ENCODE measurements at regions not wholly inside any gene's neighbourhood (a gene's known extent, or its start where the extent isn't known, plus 50 kb on each side); places are given as distances from the start of the nearest gene placed in this dataset.
"Not testable (repeated sequence)": the region's sequence is repeated elsewhere in the genome, so short reads cannot be mapped to it uniquely, and the experiment has no call there.

DNA sequence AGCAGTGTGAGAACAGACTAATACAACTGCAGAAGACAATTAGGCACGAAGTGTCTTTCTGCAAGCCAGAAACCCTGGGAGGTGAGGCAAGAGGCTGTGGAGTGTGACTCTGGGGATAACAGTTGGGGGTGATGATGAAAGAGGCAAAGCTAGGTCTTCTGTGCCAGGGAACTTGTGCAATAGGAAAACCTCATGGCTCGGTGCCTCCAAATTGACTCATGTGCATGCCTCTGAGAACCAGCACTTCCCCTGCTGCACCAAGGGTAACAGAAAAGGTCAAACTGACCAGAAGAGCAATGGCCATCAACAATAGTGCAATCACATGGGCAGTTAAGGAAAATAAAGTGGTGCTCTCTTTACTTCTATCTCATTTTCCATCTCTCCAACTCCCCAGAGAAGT lies 136.4 kb downstream of the SCG2 start:
- Mint-ChIP-seq H3K36me3 (no peaks in the 10 kb centered on the region), H3K4me3 (no peak overlapping the region), H3K9me3 (peaks cover under 1% of the 10 kb centered on the region), H3K27ac (no peak overlapping the region), H3K27me3 (no peaks in the 10 kb centered on the region), H3K4me1 (no peaks in the 10 kb centered on the region)

- no peak overlapping the region for H3K27ac Mint-ChIP-seq
- no peaks in the 10 kb centered on the region for H3K9me3 Mint-ChIP-seq
- H3K4me1 Mint-ChIP-seq = no peaks in the 10 kb centered on the region
- no peaks in the 10 kb centered on the region for H3K36me3 Mint-ChIP-seq
- no peak overlapping the region for H3K4me3 Mint-ChIP-seq
- no peaks in the 10 kb centered on the region for H3K27me3 Mint-ChIP-seq
Observed at GRCh38 chr2:223467196-223467595, 135.0 kb downstream of the SCG2 start.

GRCh38 chr2:223469270-223470046 lies 132.7 kb downstream of the SCG2 start:
- no peaks in the 10 kb centered on the region for H3K9me3 Mint-ChIP-seq
- H3K27me3 Mint-ChIP-seq = no peaks in the 10 kb centered on the region
- H3K27ac Mint-ChIP-seq = no peak overlapping the region
- no peaks in the 10 kb centered on the region for H3K36me3 Mint-ChIP-seq
- H3K4me3 Mint-ChIP-seq = no peak overlapping the region
- H3K4me1 Mint-ChIP-seq = no peaks in the 10 kb centered on the region

- Mint-ChIP-seq H3K4me3 (no peak overlapping the region), H3K27ac (no peak overlapping the region), H3K36me3 (no peaks in the 10 kb centered on the region), H3K4me1 (no peaks in the 10 kb centered on the region), H3K27me3 (no peaks in the 10 kb centered on the region), H3K9me3 (no peaks in the 10 kb centered on the region)
Observed at GRCh38 chr2:223470602-223471001, 131.6 kb downstream of the SCG2 start.

DNA sequence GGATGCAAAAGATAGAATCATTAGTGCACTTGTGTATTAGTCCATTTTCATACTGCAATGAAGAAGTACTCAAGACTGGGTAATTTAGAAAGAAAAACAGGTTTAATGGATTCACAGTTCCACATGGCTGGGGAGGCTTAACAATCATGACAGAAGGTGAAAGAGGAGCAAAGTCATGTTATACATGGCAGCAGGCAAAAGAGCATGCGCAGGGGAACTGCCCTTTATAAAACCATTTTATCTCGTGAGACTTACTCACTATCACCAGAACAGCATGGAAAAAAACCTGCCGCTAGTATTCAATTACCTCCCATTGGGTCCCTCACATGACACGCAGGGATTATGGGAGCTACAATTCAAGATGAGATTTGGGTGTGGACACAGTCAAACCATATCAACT lies 129.4 kb downstream of the SCG2 start:
- H3K9me3 Mint-ChIP-seq = no peaks in the 10 kb centered on the region
- no peak overlapping the region for H3K4me3 Mint-ChIP-seq
- H3K4me1 Mint-ChIP-seq = no peaks in the 10 kb centered on the region
- no peak overlapping the region for H3K27ac Mint-ChIP-seq
- H3K27me3 Mint-ChIP-seq = no peaks in the 10 kb centered on the region
- no peaks in the 10 kb centered on the region for H3K36me3 Mint-ChIP-seq

GRCh38 chr2:223474893-223475292 lies 127.3 kb downstream of the SCG2 start:
- Mint-ChIP-seq H3K36me3 (no peaks in the 10 kb centered on the region), H3K27me3 (no peaks in the 10 kb centered on the region), H3K9me3 (no peaks in the 10 kb centered on the region), H3K4me1 (no peaks in the 10 kb centered on the region), H3K4me3 (no peak overlapping the region), H3K27ac (no peak overlapping the region)

- Mint-ChIP-seq H3K27ac (no peak overlapping the region), H3K27me3 (no peaks in the 10 kb centered on the region), H3K9me3 (no peaks in the 10 kb centered on the region), H3K36me3 (no peaks in the 10 kb centered on the region), H3K4me1 (no peaks in the 10 kb centered on the region), H3K4me3 (no peak overlapping the region)
Observed at GRCh38 chr2:223475901-223476300, 126.3 kb downstream of the SCG2 start.

DNA sequence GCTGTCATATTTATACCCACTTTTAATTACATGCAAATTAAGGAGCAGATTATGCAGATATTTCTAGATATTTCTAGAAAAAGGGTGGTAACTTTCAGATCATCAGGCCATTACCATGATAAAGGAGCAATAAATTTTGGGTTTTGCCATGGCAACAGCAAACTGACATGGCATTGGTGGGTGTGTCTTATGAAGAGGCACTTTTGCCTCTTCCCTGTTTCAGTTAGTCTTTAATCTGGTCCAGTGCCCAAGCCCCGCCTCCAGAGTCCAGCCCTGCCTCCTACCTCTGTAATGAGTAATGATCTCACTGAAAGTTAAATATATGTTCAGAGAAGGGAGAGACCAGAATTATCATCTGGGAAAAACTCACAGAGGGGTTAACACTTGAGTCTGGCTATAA lies 124.8 kb downstream of the SCG2 start:
- Mint-ChIP-seq H3K27me3 (no peaks in the 10 kb centered on the region), H3K4me1 (no peaks in the 10 kb centered on the region), H3K4me3 (no peak overlapping the region), H3K9me3 (no peaks in the 10 kb centered on the region), H3K36me3 (no peaks in the 10 kb centered on the region), H3K27ac (no peak overlapping the region)

DNA sequence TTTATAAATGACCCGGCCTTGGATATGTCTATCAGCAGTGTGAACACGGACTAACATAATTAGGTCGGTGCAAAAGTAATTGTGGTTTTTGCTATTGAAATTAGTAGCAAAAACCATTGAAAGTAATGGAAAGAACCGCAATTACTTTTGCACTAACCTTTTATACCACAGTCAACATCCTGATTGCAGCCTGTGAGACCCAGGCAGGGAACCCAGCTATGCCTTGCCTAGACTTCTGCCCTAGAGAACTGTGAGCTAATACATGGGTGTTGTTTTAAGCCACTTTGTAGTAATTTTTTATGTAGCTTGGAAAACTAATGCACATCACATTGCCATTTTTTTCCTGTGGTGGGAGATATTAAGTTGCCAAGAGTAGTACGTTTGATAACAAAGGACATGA lies 120.7 kb downstream of the SCG2 start:
- no peaks in the 10 kb centered on the region for H3K27me3 Mint-ChIP-seq
- no peaks in the 10 kb centered on the region for H3K36me3 Mint-ChIP-seq
- no peak overlapping the region for H3K27ac Mint-ChIP-seq
- no peaks in the 10 kb centered on the region for H3K9me3 Mint-ChIP-seq
- H3K4me1 Mint-ChIP-seq = no peaks in the 10 kb centered on the region
- H3K4me3 Mint-ChIP-seq = no peak overlapping the region

DNA sequence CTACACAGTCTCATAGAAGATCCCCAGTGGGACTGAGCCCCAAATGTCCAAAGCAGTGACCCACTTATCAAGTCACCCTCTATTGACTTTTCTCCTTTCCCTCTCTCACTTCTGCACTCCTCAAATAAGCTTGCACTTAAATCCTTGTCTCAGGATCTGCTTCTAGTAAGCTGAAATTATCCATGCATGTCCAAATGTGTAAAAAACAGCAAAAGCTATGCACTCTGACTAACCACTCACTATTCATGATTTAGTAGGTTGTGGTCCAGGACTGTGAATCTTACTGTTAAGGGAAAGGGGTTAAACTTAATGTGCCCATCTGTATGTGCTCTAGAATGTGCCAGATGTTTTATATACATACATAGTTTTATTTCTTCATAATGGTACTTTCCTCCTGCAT lies 115.4 kb downstream of the SCG2 start:
- no peak overlapping the region for H3K4me3 Mint-ChIP-seq
- H3K36me3 Mint-ChIP-seq = no peaks in the 10 kb centered on the region

DNA sequence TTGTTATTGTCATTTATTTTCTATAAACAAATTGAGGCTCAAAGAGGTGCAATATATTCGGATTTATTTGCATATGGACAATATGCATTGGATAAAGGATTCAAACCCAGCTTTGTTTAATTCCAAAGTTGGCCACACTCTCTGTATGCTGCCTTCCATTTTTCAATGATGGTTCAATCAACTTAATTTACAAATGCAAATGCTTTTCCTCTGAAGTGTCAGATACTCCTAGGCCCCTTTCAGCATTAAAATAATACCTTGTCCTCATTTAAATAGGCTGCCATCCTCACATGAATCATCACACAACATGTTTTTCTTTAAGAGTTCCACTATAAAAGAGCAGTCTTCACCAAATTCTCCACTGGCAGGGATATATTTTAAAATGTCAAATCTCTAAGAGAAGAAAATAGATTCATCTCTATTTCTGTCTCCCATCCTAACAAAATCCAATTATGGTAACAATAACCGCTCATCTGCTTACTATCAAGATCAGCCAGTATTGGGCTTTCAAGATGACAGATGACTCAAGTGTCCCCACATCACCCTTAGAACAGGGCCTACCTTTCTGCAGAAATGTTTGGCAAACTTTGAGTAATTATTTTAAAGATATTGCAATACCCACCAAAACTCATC lies 114.8 kb downstream of the SCG2 start:
- H3K4me3 Mint-ChIP-seq = no peak overlapping the region

More for the DNA sequence above, 115.4 kb downstream of the SCG2 start:
- H3K27me3 Mint-ChIP-seq = no peaks in the 10 kb centered on the region
- H3K4me1 Mint-ChIP-seq = no peaks in the 10 kb centered on the region
- H3K9me3 Mint-ChIP-seq = no peaks in the 10 kb centered on the region
- H3K27ac Mint-ChIP-seq = no peak overlapping the region

DNA sequence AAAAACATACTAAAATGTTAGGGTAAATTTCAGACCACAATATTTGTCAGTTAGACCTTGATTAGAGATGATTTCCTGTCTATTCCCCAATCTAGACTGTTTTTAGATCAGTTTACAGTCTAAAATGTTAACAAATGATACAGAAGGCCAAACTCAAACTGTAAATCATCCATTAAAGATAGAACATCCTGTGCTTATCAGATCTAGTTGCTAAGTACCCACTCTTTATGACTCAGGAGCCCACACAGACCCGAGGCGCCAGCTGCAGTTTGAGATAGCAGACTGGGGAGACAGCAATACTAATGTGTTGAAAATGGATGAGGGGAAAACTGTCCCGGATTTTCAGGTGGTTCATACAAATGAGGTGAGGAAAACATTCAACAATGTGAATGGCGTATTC lies 113.3 kb downstream of the SCG2 start:
- H3K36me3 Mint-ChIP-seq = no peaks in the 10 kb centered on the region
- H3K27ac Mint-ChIP-seq = no peak overlapping the region
- no peaks in the 10 kb centered on the region for H3K9me3 Mint-ChIP-seq
- no peaks in the 10 kb centered on the region for H3K27me3 Mint-ChIP-seq
- no peaks in the 10 kb centered on the region for H3K4me1 Mint-ChIP-seq
- H3K4me3 Mint-ChIP-seq = no peak overlapping the region

More for the DNA sequence above, 114.8 kb downstream of the SCG2 start:
- Mint-ChIP-seq H3K36me3 (no peaks in the 10 kb centered on the region), H3K27me3 (no peaks in the 10 kb centered on the region), H3K4me1 (no peaks in the 10 kb centered on the region), H3K9me3 (no peaks in the 10 kb centered on the region), H3K27ac (no peak overlapping the region)

DNA sequence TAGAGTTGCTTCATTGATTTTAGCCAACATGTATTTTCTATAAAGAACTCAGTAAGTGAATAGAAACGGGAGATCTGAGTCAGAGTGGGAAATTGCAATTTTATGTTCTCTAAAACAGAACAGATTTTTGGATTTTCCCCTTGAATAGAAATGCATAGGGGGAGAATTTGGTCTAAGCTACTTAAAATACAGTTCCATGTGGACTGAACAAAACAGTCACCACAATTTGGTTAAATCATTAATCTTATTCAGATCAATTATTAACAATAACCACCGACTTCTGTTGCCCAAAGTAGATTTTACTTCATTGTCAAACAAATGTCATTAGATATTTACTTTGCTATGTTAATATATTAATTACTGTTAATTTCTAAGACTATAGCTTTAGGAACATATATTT lies 107.7 kb downstream of the SCG2 start:
- Mint-ChIP-seq H3K27me3 (no peaks in the 10 kb centered on the region), H3K4me1 (no peaks in the 10 kb centered on the region), H3K36me3 (no peaks in the 10 kb centered on the region), H3K9me3 (no peaks in the 10 kb centered on the region), H3K4me3 (no peak overlapping the region), H3K27ac (no peak overlapping the region)

DNA sequence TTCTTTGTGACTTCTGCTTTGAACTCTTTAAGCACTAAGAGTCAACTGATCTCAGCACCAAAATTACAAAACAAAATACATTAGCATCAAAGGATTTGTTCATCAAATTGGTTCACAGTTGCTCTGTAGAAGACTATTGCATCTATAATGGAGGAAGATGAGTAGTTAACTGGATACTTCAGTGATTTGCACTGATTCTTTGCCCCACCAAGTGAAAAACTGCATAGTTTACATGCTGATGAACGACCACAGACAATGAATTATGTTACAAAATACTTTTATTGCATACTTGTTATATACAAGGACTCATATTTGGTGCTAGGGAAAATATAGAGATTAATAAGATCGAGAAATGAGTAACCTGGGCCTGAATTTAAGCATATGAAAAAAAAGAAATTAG lies 107.2 kb downstream of the SCG2 start:
- Mint-ChIP-seq H3K27me3 (no peaks in the 10 kb centered on the region), H3K9me3 (no peaks in the 10 kb centered on the region), H3K36me3 (no peaks in the 10 kb centered on the region), H3K4me3 (no peak overlapping the region), H3K27ac (no peak overlapping the region), H3K4me1 (no peaks in the 10 kb centered on the region)

GRCh38 chr2:223496853-223497252 lies 105.3 kb downstream of the SCG2 start:
- not testable (repeated sequence) for H3K9me3 Mint-ChIP-seq, H3K27me3 Mint-ChIP-seq, H3K4me3 Mint-ChIP-seq, H3K27ac Mint-ChIP-seq, H3K36me3 Mint-ChIP-seq, H3K4me1 Mint-ChIP-seq

- H3K4me1 Mint-ChIP-seq = no peaks in the 10 kb centered on the region
- H3K9me3 Mint-ChIP-seq = peaks cover 5% of the 10 kb centered on the region
- no peak overlapping the region for H3K27ac Mint-ChIP-seq
- no peak overlapping the region for H3K4me3 Mint-ChIP-seq
- no peaks in the 10 kb centered on the region for H3K36me3 Mint-ChIP-seq
- H3K27me3 Mint-ChIP-seq = no peaks in the 10 kb centered on the region
Observed at GRCh38 chr2:223500709-223501108, 101.5 kb downstream of the SCG2 start.

DNA sequence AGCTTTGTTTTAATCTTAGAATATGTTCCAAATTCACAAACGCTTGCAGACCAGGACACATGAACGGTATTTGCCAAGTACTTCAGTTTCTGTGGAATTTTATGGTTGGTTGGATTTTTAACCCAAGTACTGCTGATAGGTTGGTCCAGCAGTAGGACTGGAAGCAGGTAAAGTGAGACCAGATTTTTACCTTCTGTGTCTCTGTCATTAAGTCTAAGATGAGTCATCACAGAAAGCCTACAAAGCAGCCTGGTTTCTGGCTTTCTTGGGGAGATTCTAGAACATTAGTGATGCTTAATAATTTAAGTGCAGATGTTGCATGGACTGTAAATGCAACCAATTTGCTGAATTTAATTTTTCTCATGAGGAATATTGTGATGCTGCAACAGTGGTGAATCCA lies 100.5 kb downstream of the SCG2 start:
- Mint-ChIP-seq H3K27me3 (no peaks in the 10 kb centered on the region), H3K9me3 (peaks cover 5% of the 10 kb centered on the region), H3K4me3 (no peak overlapping the region), H3K36me3 (no peaks in the 10 kb centered on the region), H3K4me1 (no peaks in the 10 kb centered on the region), H3K27ac (no peak overlapping the region)
